Transverse colon (tissue), 4 donors: ENCODE measurements at regions not wholly inside any gene's neighbourhood (a gene's known extent, or its start where the extent isn't known, plus 50 kb on each side); places are given as distances from the start of the nearest gene placed in this dataset.

Source experiments
- DNase-seq: peaks from one replicate; pipeline ENCODE4 v3.0.0-alpha.2; 2019
- H3K27ac ChIP-seq, 4 donors: fragments of 200-600 bp; sonication (generic); 2 replicates each; pipeline ENCODE4 v1.5.1; 2016 to 2018; ENCODE audit warnings: inconsistent platforms in 4 of 4
- H3K27me3 ChIP-seq: fragments of 200-600 bp; sonication (generic); 2 replicates; pipeline ENCODE4 v1.5.1; 2017; ENCODE audit warnings: inconsistent platforms
- H3K36me3 ChIP-seq, 4 donors: fragments of 200-600 bp; sonication (generic); 2 replicates each; pipeline ENCODE4 v1.5.1; 2017 to 2019; ENCODE audit warnings: inconsistent platforms in 4 of 4
- H3K4me1 ChIP-seq, 4 donors: fragments of 200-600 bp; sonication (generic); 2 replicates each; pipeline ENCODE4 v1.5.1; 2017 to 2020; ENCODE audit warnings: inconsistent platforms in 4 of 4
- H3K4me3 ChIP-seq, 4 donors: fragments of 200-600 bp; sonication (generic); 1 replicate in 1 of 4; 2 replicates in 3 of 4; pipeline versions ENCODE4 v1.5.1 to v1.6.1; 2017 to 2019; ENCODE audit warnings: inconsistent platforms in 4 of 4
- H3K9me3 ChIP-seq, 2 donors: fragments of 200-600 bp; sonication (generic); 2 replicates each; pipeline ENCODE4 v1.5.1; 2017 to 2019; ENCODE audit warnings: inconsistent platforms in 2 of 2
- EP300 ChIP-seq: sonication (generic); formaldehyde crosslinking; IDR thresholded peaks from one replicate; pipeline ENCODE4 v1.6.1; 2017; ENCODE audit warnings: antibody characterized with exemption, low read depth
- POLR2A ChIP-seq: fragments of 450-650 bp; IDR thresholded peaks from one replicate; pipeline ENCODE4 v1.6.1; 2016; ENCODE audit warnings: antibody characterized with exemption, mild to moderate bottlenecking, moderate library complexity
- POLR2AphosphoS5 ChIP-seq, 3 donors: sonication (generic); formaldehyde crosslinking; IDR thresholded peaks; one replicate each; pipeline ENCODE4 v1.6.1; 2016; ENCODE audit warnings: antibody characterized with exemption in 3 of 3
- WGBS, 2 donors: methylation state at CpG; one replicate each; pipeline ENCODE4 v1.1.5; 2018; ENCODE audit warnings: low coverage in 1 of 2; 5-methylcytosine and 5-hydroxymethylcytosine counted together
- in situ Hi-C, 4 donors: fragments of 200-750 bp; cut with MboI; loops; one replicate each; pipeline versions ENCODE4 v1.15.0 to v1.15.1; 2017; ENCODE audit warnings: low sequenced_read_pairs in 3 of 4, low pct_ligation_motif_present in 1 of 4, low pct_unique_long_range_greater_than_20kb in 1 of 4
- intact Hi-C: fragments of 100-400 bp; cut with DNase I; formaldehyde crosslinking; loops from one replicate; pipeline ENCODE4 v1.15.1; 2023; ENCODE audit warnings: low total_unique reads
- TF ChIP-seq, protein P1 (sequence below), 5 experiments: fragments of 200-600 bp in 3 of 5; fragments of 450-650 bp in 2 of 5; sonication (generic) in 3 of 5; IDR thresholded peaks; 1 replicate in 2 of 5; 2 replicates in 3 of 5; pipeline ENCODE4 v1.5.1; 2016 to 2017; ENCODE audit warnings: antibody characterized with exemption in 5 of 5, inconsistent platforms in 3 of 5, mild to moderate bottlenecking in 2 of 5, moderate library complexity in 1 of 5

DNA sequence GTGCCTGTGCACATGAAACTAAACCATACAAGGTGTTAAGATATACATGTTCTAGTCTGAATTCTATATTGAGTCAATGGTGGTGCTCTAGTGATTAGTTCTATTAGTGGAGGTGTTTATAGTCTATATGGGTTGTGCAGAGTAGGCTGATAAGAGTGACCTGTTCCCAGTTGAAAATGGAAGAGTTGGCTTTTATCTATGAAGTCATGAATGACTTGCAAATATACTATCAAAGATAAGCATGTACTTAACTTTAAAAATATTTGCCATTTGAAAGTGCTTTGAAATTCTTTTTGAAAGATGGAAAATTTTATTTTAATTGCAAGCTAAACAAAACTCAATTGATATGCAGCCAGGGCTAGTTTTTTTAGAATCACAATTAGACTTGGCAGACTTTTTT is 150.6 kb upstream of the SGO1 start:
- Histone ChIP-seq H3K27ac (no peak overlapping the region), H3K9me3 (no peaks in the 10 kb centered on the region), H3K4me3 (no peak overlapping the region), H3K4me1 (no peaks in the 10 kb centered on the region), H3K36me3 (no peaks in the 10 kb centered on the region), H3K27me3 (no peaks in the 10 kb centered on the region)
- in situ Hi-C loops = no loop called here
- no peak for DNase-seq
- intact Hi-C loops = no loop called here
- TF ChIP-seq POLR2A (no peak), POLR2AphosphoS5 (IDR thresholded peaks at IDR 0.05) (no peak), EP300 (no peak)
- TF ChIP-seq, protein P1, sequence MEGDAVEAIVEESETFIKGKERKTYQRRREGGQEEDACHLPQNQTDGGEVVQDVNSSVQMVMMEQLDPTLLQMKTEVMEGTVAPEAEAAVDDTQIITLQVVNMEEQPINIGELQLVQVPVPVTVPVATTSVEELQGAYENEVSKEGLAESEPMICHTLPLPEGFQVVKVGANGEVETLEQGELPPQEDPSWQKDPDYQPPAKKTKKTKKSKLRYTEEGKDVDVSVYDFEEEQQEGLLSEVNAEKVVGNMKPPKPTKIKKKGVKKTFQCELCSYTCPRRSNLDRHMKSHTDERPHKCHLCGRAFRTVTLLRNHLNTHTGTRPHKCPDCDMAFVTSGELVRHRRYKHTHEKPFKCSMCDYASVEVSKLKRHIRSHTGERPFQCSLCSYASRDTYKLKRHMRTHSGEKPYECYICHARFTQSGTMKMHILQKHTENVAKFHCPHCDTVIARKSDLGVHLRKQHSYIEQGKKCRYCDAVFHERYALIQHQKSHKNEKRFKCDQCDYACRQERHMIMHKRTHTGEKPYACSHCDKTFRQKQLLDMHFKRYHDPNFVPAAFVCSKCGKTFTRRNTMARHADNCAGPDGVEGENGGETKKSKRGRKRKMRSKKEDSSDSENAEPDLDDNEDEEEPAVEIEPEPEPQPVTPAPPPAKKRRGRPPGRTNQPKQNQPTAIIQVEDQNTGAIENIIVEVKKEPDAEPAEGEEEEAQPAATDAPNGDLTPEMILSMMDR (IDR thresholded peaks at IDR 0.05) = no peak

DNA sequence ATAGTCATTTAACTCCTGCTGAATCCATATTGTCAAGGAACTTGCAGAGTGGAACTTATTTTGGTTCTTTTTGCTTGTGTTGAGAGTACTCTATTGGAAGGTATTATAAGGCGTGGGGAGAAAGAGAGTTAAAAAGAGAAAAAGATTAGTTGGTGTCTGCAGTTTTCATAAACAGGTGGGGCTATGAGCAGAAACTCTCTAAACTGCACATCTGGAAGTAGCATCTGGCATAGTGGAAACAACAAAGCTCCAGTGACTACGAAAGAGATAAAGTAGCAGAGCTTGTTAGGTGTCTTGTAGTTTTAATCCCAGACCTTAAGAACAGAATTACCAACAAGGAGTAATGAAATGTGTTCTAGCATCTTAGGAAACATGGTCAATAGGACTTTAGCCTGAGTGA is 148.8 kb upstream of the SGO1 start:
- H3K4me3 ChIP-seq = no peak overlapping the region
- H3K4me1 ChIP-seq = no peaks in the 10 kb centered on the region
- in situ Hi-C loops (no loop called here), intact Hi-C loops (no loop called here)
- 77 to 89% methylated on average over 2 of the region's 2 CpGs for WGBS, 2 donors
- no peak for DNase-seq
- no peak for TF ChIP-seq POLR2A
- H3K27ac ChIP-seq = no peak overlapping the region
- H3K9me3 ChIP-seq = no peaks in the 10 kb centered on the region
- no peaks in the 10 kb centered on the region for H3K36me3 ChIP-seq
- no peaks in the 10 kb centered on the region for H3K27me3 ChIP-seq

DNA sequence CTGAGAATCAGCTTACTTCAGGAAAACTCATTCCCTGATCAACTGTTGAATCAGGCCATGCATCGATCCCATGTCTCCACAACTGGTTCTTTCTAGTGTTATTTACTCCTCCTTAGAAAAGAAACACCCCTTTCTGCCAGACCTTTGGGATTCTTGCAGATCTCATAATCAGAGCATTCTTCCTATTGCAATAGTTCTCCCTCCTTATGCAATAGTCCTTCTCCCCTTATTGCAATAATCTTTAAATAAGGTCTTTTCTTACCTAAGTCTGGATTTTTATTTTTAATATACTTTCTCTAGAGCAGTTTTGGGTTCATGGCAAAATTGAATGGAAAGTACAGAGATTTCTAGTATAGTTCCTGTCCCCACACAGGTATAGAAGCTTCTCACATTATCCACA is 141.9 kb upstream of the SGO1 start:
- H3K9me3 ChIP-seq = no peaks in the 10 kb centered on the region
- TF ChIP-seq EP300 (no peak), POLR2AphosphoS5 (IDR thresholded peaks at IDR 0.05) (no peak), POLR2A (no peak)
- TF ChIP-seq, protein P1 (IDR thresholded peaks at IDR 0.05) = no peak
- no peak for DNase-seq
- H3K27me3 ChIP-seq = no peaks in the 10 kb centered on the region
- no peak overlapping the region for H3K27ac ChIP-seq
- WGBS, 2 donors = 90 to 100% methylated on average over 1 of the region's 1 CpG
- intact Hi-C loops = loop anchor here (1.0 kb wide), 1 partner anchor 23 kb away; no protein-coding TSS in a partner anchor
- in situ Hi-C loops = no loop called here
- no peaks in the 10 kb centered on the region for H3K36me3 ChIP-seq
- H3K4me3 ChIP-seq = no peak overlapping the region
- no peaks in the 10 kb centered on the region for H3K4me1 ChIP-seq

DNA sequence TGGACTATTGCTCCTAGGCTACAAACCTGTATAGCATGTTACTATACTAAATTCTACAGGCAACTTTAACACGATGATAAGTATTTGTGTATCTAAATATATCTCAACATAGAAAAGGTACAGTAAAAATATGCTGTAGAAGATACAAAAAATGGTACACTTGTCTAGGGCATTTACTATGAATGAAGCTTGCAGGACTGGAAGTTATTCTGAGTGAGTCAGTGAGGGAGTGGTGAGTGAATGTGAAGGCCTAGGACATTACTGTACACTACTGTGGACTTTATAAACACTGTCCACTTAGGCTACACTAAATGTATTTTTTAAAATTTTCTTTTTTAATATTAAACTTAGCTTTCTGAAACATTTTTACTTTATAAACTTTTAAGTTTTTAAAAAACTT is 140.5 kb upstream of the SGO1 start:
- H3K4me3 ChIP-seq = no peak overlapping the region
- H3K9me3 ChIP-seq = no peaks in the 10 kb centered on the region
- no peaks in the 10 kb centered on the region for H3K4me1 ChIP-seq
- TF ChIP-seq, protein P1 (IDR thresholded peaks at IDR 0.05) = no peak
- TF ChIP-seq POLR2A (no peak), EP300 (no peak), POLR2AphosphoS5 (IDR thresholded peaks at IDR 0.05) (no peak)
- intact Hi-C loops = no loop called here
- H3K27me3 ChIP-seq = no peaks in the 10 kb centered on the region
- in situ Hi-C loops = no loop called here
- H3K36me3 ChIP-seq = no peaks in the 10 kb centered on the region
- DNase-seq = no peak
- WGBS, 2 donors = 90 to 100% methylated on average over 1 of the region's 1 CpG
- H3K27ac ChIP-seq = no peak overlapping the region

DNA sequence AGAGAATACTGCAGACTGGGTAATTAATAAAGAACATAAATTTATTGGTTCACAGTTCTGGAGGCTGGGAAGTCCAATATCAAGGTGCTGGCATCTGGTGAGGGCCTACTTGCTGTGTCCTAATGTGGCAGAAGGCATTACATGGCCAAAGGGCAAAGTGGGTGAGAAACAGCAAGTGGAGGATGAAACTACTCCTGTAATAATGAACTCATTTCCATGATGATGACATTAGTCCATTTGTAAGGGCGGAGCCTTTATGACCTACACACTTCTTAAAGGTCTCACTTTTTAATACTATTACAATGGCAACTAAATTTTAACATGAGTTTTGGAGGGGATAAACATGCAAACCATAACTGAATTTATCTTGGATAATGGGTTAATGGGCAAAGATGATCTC is 139.6 kb upstream of the SGO1 start:
- intact Hi-C loops (no loop called here), in situ Hi-C loops (no loop called here)
- DNase-seq = no peak
- Histone ChIP-seq H3K4me1 (no peaks in the 10 kb centered on the region), H3K4me3 (no peak overlapping the region), H3K36me3 (no peaks in the 10 kb centered on the region), H3K27me3 (no peaks in the 10 kb centered on the region), H3K9me3 (no peaks in the 10 kb centered on the region), H3K27ac (no peak overlapping the region)
- WGBS, 2 donors = 90 to 100% methylated on average over 1 of the region's 1 CpG
- TF ChIP-seq POLR2AphosphoS5 (IDR thresholded peaks at IDR 0.05) = no peak
- TF ChIP-seq EP300 = no peak
- TF ChIP-seq POLR2A = no peak
- TF ChIP-seq, protein P1 (IDR thresholded peaks at IDR 0.05) = no peak
